Vagina (tissue), 2 donors: ENCODE measurements at regions not wholly inside any gene's neighbourhood (a gene's known extent, or its start where the extent isn't known, plus 50 kb on each side); places are given as distances from the start of the nearest gene placed in this dataset.

Experiments used
- DNase-seq, 2 donors: peaks; one replicate each; pipeline ENCODE4 v3.0.0-alpha.2; 2017; ENCODE audit errors: extremely low spot score in 2 of 2
- H3K27ac ChIP-seq: fragments of 200-600 bp; sonication (generic); one replicate; pipeline ENCODE4 v1.5.1; 2019
- H3K27me3 ChIP-seq: fragments of 200-600 bp; sonication (generic); one replicate; pipeline ENCODE4 v1.5.1; 2019
- H3K36me3 ChIP-seq, 2 donors: fragments of 200-600 bp; sonication (generic); one replicate each; pipeline ENCODE4 v1.5.1; 2017 to 2019
- H3K4me1 ChIP-seq: fragments of 200-600 bp; sonication (generic); one replicate; pipeline ENCODE4 v1.5.1; 2019
- H3K4me3 ChIP-seq, 2 donors: fragments of 200-600 bp; sonication (generic); 1 replicate in 1 of 2; 2 replicates in 1 of 2; pipeline ENCODE4 v1.5.1; 2016 to 2019
- H3K9me3 ChIP-seq: fragments of 200-600 bp; sonication (generic); one replicate; pipeline ENCODE4 v1.5.1; 2019
- CTCF ChIP-seq, 3 experiments: fragments of 450-650 bp in 2 of 3; fragments of 200-600 bp in 1 of 3; sonication (generic) in 1 of 3; IDR thresholded peaks; one replicate each; pipeline ENCODE4 v1.5.1; 2017 to 2019; ENCODE audit warnings: antibody characterized with exemption in 3 of 3, mild to moderate bottlenecking in 2 of 3, moderate library complexity in 2 of 3
- POLR2A ChIP-seq, 2 donors: fragments of 450-650 bp; IDR thresholded peaks; one replicate each; pipeline ENCODE4 v1.6.1; 2017; ENCODE audit warnings: antibody characterized with exemption in 2 of 2, mild to moderate bottlenecking in 2 of 2, moderate library complexity in 2 of 2
- POLR2AphosphoS5 ChIP-seq, 2 donors: sonication (generic); formaldehyde crosslinking; IDR thresholded peaks; one replicate each; pipeline ENCODE4 v1.9.0; 2017; ENCODE audit warnings: antibody characterized with exemption in 2 of 2, mild to moderate bottlenecking in 2 of 2, low read depth in 1 of 2; ENCODE audit not compliant: insufficient read depth in 1 of 2
- intact Hi-C: fragments of 100-400 bp; cut with DNase I; formaldehyde crosslinking; loops from one replicate; pipeline ENCODE4 v1.15.1; 2023

GRCh38 chr10:107275806-107276205 lies 111.3 kb upstream of the SORCS1 start:
- Histone ChIP-seq H3K4me3 (no peak overlapping the region), H3K36me3 (no peaks in the 10 kb centered on the region), H3K27me3 (no peaks in the 10 kb centered on the region), H3K4me1 (no peaks in the 10 kb centered on the region), H3K27ac (no peak overlapping the region), H3K9me3 (no peaks in the 10 kb centered on the region)
- DNase-seq: no peak
- TF ChIP-seq POLR2A (IDR thresholded peaks at IDR 0.05) (no peak), POLR2AphosphoS5 (IDR thresholded peaks at IDR 0.05; ENCODE audit: insufficient read depth in 1 of 2, low read depth in 1 of 2) (no peak), CTCF (IDR thresholded peaks at IDR 0.05) (no peak)
- intact Hi-C loops: no loop called here

- H3K9me3 ChIP-seq: no peaks in the 10 kb centered on the region
- TF ChIP-seq POLR2A (IDR thresholded peaks at IDR 0.05) (no peak), CTCF (IDR thresholded peaks at IDR 0.05) (no peak), POLR2AphosphoS5 (IDR thresholded peaks at IDR 0.05; ENCODE audit: insufficient read depth in 1 of 2, low read depth in 1 of 2) (no peak)
- intact Hi-C loops: no loop called here
- no peaks in the 10 kb centered on the region for H3K4me1 ChIP-seq
- no peak for DNase-seq
- H3K27ac ChIP-seq: no peak overlapping the region
- no peaks in the 10 kb centered on the region for H3K36me3 ChIP-seq
- no peak overlapping the region for H3K4me3 ChIP-seq
- no peaks in the 10 kb centered on the region for H3K27me3 ChIP-seq
These were observed 105.1 kb upstream of the SORCS1 start for GRCh38 chr10:107269626-107270025.

- no peak for DNase-seq
- no peak overlapping the region for H3K27ac ChIP-seq
- H3K27me3 ChIP-seq: no peaks in the 10 kb centered on the region
- intact Hi-C loops: no loop called here
- no peaks in the 10 kb centered on the region for H3K4me1 ChIP-seq
- no peak for TF ChIP-seq POLR2A (IDR thresholded peaks at IDR 0.05)
- TF ChIP-seq POLR2AphosphoS5 (IDR thresholded peaks at IDR 0.05; ENCODE audit: insufficient read depth in 1 of 2, low read depth in 1 of 2): no peak
- TF ChIP-seq CTCF (IDR thresholded peaks at IDR 0.05): no peak
- H3K36me3 ChIP-seq: no peaks in the 10 kb centered on the region
- H3K9me3 ChIP-seq: no peaks in the 10 kb centered on the region
- no peak overlapping the region for H3K4me3 ChIP-seq
These were observed 100.2 kb upstream of the SORCS1 start for GRCh38 chr10:107264742-107265141.

- no peaks in the 10 kb centered on the region for H3K4me1 ChIP-seq
- no peaks in the 10 kb centered on the region for H3K27me3 ChIP-seq
- no peaks in the 10 kb centered on the region for H3K36me3 ChIP-seq
- H3K4me3 ChIP-seq: no peak overlapping the region
- intact Hi-C loops: no loop called here
- H3K9me3 ChIP-seq: no peaks in the 10 kb centered on the region
- TF ChIP-seq POLR2AphosphoS5 (IDR thresholded peaks at IDR 0.05; ENCODE audit: insufficient read depth in 1 of 2, low read depth in 1 of 2) (no peak), POLR2A (IDR thresholded peaks at IDR 0.05) (no peak), CTCF (IDR thresholded peaks at IDR 0.05) (no peak)
- H3K27ac ChIP-seq: no peak overlapping the region
- no peak for DNase-seq
These were observed 79.6 kb upstream of the SORCS1 start for GRCh38 chr10:107244122-107244521.

- no peak for DNase-seq
- TF ChIP-seq POLR2AphosphoS5 (IDR thresholded peaks at IDR 0.05; ENCODE audit: insufficient read depth in 1 of 2, low read depth in 1 of 2): no peak
- no peak for TF ChIP-seq CTCF (IDR thresholded peaks at IDR 0.05)
- no peak for TF ChIP-seq POLR2A (IDR thresholded peaks at IDR 0.05)
- Histone ChIP-seq H3K4me1 (no peaks in the 10 kb centered on the region), H3K36me3 (no peaks in the 10 kb centered on the region), H3K4me3 (no peak overlapping the region), H3K27me3 (no peaks in the 10 kb centered on the region), H3K27ac (no peak overlapping the region), H3K9me3 (no peaks in the 10 kb centered on the region)
- intact Hi-C loops: no loop called here
These were observed 73.8 kb upstream of the SORCS1 start for GRCh38 chr10:107238275-107238674.
